ENCODE measurements at regions not wholly inside any gene's neighbourhood (a gene's known extent, or its start where the extent isn't known, plus 50 kb on each side); places are given as distances from the start of the nearest gene placed in this dataset.

- no peaks in the 10 kb centered on the region for H3K27me3 ChIP-seq (ENCODE audit: control insufficient read depth, insufficient read depth, low read length)
- H3K9me3 ChIP-seq (ENCODE audit: control insufficient read depth, low read depth, low read length) = no peaks in the 10 kb centered on the region
- DNase-seq = no peak
- H3K27ac ChIP-seq (ENCODE audit: low read length) = no peak overlapping the region
- no peaks in the 10 kb centered on the region for H3K36me3 ChIP-seq (ENCODE audit: control insufficient read depth, insufficient read depth, low read length)
- no CpG with 5 or more reads among the region's 2 CpGs for WGBS (ENCODE audit: insufficient coverage, low lambda C conversion rate)
- H3K4me1 ChIP-seq (ENCODE audit: control insufficient read depth, insufficient read depth, low read length) = no peaks in the 10 kb centered on the region
- H3K4me3 ChIP-seq (ENCODE audit: low read length) = no peak overlapping the region
These were observed 161.7 kb upstream of the HMGA2 start for GRCh38 chr12:65662590-65662989.

- H3K4me3 ChIP-seq (ENCODE audit: low read length) = no peak overlapping the region
- no peak for DNase-seq
- WGBS (ENCODE audit: insufficient coverage, low lambda C conversion rate) = no CpG with 5 or more reads among the region's 5 CpGs
- no peaks in the 10 kb centered on the region for H3K4me1 ChIP-seq (ENCODE audit: control insufficient read depth, insufficient read depth, low read length)
- H3K27me3 ChIP-seq (ENCODE audit: control insufficient read depth, insufficient read depth, low read length) = no peaks in the 10 kb centered on the region
- H3K9me3 ChIP-seq (ENCODE audit: control insufficient read depth, low read depth, low read length) = no peaks in the 10 kb centered on the region
- no peaks in the 10 kb centered on the region for H3K36me3 ChIP-seq (ENCODE audit: control insufficient read depth, insufficient read depth, low read length)
- H3K27ac ChIP-seq (ENCODE audit: low read length) = no peak overlapping the region
These were observed 161.2 kb upstream of the HMGA2 start for GRCh38 chr12:65663097-65663496.

GRCh38 chr12:65663648-65664047 is 160.6 kb upstream of the HMGA2 start:
- Histone ChIP-seq H3K36me3 (ENCODE audit: control insufficient read depth, insufficient read depth, low read length) (no peaks in the 10 kb centered on the region), H3K27me3 (ENCODE audit: control insufficient read depth, insufficient read depth, low read length) (no peaks in the 10 kb centered on the region), H3K27ac (ENCODE audit: low read length) (no peak overlapping the region), H3K4me3 (ENCODE audit: low read length) (no peak overlapping the region), H3K4me1 (ENCODE audit: control insufficient read depth, insufficient read depth, low read length) (no peaks in the 10 kb centered on the region), H3K9me3 (ENCODE audit: control insufficient read depth, low read depth, low read length) (no peaks in the 10 kb centered on the region)
- WGBS (ENCODE audit: insufficient coverage, low lambda C conversion rate) = 90% methylated on average over 5 of the region's 5 CpGs
- no peak for DNase-seq

GRCh38 chr12:65664715-65665250 is 159.5 kb upstream of the HMGA2 start:
- Histone ChIP-seq H3K27me3 (ENCODE audit: control insufficient read depth, insufficient read depth, low read length) (no peaks in the 10 kb centered on the region), H3K27ac (ENCODE audit: low read length) (no peak overlapping the region), H3K36me3 (ENCODE audit: control insufficient read depth, insufficient read depth, low read length) (no peaks in the 10 kb centered on the region), H3K4me1 (ENCODE audit: control insufficient read depth, insufficient read depth, low read length) (no peaks in the 10 kb centered on the region), H3K4me3 (ENCODE audit: low read length) (no peak overlapping the region), H3K9me3 (ENCODE audit: control insufficient read depth, low read depth, low read length) (no peaks in the 10 kb centered on the region)
- no peak for DNase-seq
- no CpG with 5 or more reads among the region's 3 CpGs for WGBS (ENCODE audit: insufficient coverage, low lambda C conversion rate)

- H3K9me3 ChIP-seq (ENCODE audit: control insufficient read depth, low read depth, low read length) = no peaks in the 10 kb centered on the region
- H3K36me3 ChIP-seq (ENCODE audit: control insufficient read depth, insufficient read depth, low read length) = no peaks in the 10 kb centered on the region
- H3K4me3 ChIP-seq (ENCODE audit: low read length) = no peak overlapping the region
- H3K27me3 ChIP-seq (ENCODE audit: control insufficient read depth, insufficient read depth, low read length) = no peaks in the 10 kb centered on the region
- DNase-seq = no peak
- no peaks in the 10 kb centered on the region for H3K4me1 ChIP-seq (ENCODE audit: control insufficient read depth, insufficient read depth, low read length)
- no CpG with 5 or more reads among the region's 2 CpGs for WGBS (ENCODE audit: insufficient coverage, low lambda C conversion rate)
- H3K27ac ChIP-seq (ENCODE audit: low read length) = no peak overlapping the region
These were observed 158.5 kb upstream of the HMGA2 start for GRCh38 chr12:65665817-65666216.

GRCh38 chr12:65666876-65667275 is 157.4 kb upstream of the HMGA2 start:
- no peaks in the 10 kb centered on the region for H3K27me3 ChIP-seq (ENCODE audit: control insufficient read depth, insufficient read depth, low read length)
- no peaks in the 10 kb centered on the region for H3K9me3 ChIP-seq (ENCODE audit: control insufficient read depth, low read depth, low read length)
- no peak for DNase-seq
- H3K27ac ChIP-seq (ENCODE audit: low read length) = no peak overlapping the region
- no peak overlapping the region for H3K4me3 ChIP-seq (ENCODE audit: low read length)
- no peaks in the 10 kb centered on the region for H3K36me3 ChIP-seq (ENCODE audit: control insufficient read depth, insufficient read depth, low read length)
- H3K4me1 ChIP-seq (ENCODE audit: control insufficient read depth, insufficient read depth, low read length) = no peaks in the 10 kb centered on the region
- WGBS (ENCODE audit: insufficient coverage, low lambda C conversion rate) = 83% methylated on average over 1 of the region's 2 CpGs

GRCh38 chr12:65667932-65668331 is 156.4 kb upstream of the HMGA2 start:
- no peak overlapping the region for H3K27ac ChIP-seq (ENCODE audit: low read length)
- no peak overlapping the region for H3K4me3 ChIP-seq (ENCODE audit: low read length)
- no peaks in the 10 kb centered on the region for H3K9me3 ChIP-seq (ENCODE audit: control insufficient read depth, low read depth, low read length)
- H3K27me3 ChIP-seq (ENCODE audit: control insufficient read depth, insufficient read depth, low read length) = no peaks in the 10 kb centered on the region
- DNase-seq = no peak
- H3K36me3 ChIP-seq (ENCODE audit: control insufficient read depth, insufficient read depth, low read length) = no peaks in the 10 kb centered on the region
- no peaks in the 10 kb centered on the region for H3K4me1 ChIP-seq (ENCODE audit: control insufficient read depth, insufficient read depth, low read length)
- WGBS (ENCODE audit: insufficient coverage, low lambda C conversion rate) = no CpG with 5 or more reads among the region's 9 CpGs

- H3K4me1 ChIP-seq (ENCODE audit: control insufficient read depth, insufficient read depth, low read length) = no peaks in the 10 kb centered on the region
- WGBS (ENCODE audit: insufficient coverage, low lambda C conversion rate) = 74% methylated on average over 3 of the region's 5 CpGs
- no peaks in the 10 kb centered on the region for H3K36me3 ChIP-seq (ENCODE audit: control insufficient read depth, insufficient read depth, low read length)
- H3K27me3 ChIP-seq (ENCODE audit: control insufficient read depth, insufficient read depth, low read length) = no peaks in the 10 kb centered on the region
- DNase-seq = no peak
- no peak overlapping the region for H3K4me3 ChIP-seq (ENCODE audit: low read length)
- H3K27ac ChIP-seq (ENCODE audit: low read length) = no peak overlapping the region
- H3K9me3 ChIP-seq (ENCODE audit: control insufficient read depth, low read depth, low read length) = no peaks in the 10 kb centered on the region
These were observed 155.1 kb upstream of the HMGA2 start for GRCh38 chr12:65668981-65669695.

- H3K27me3 ChIP-seq (ENCODE audit: control insufficient read depth, insufficient read depth, low read length) = no peaks in the 10 kb centered on the region
- no peak for DNase-seq
- no peaks in the 10 kb centered on the region for H3K36me3 ChIP-seq (ENCODE audit: control insufficient read depth, insufficient read depth, low read length)
- H3K27ac ChIP-seq (ENCODE audit: low read length) = no peak overlapping the region
- H3K9me3 ChIP-seq (ENCODE audit: control insufficient read depth, low read depth, low read length) = no peaks in the 10 kb centered on the region
- H3K4me1 ChIP-seq (ENCODE audit: control insufficient read depth, insufficient read depth, low read length) = no peaks in the 10 kb centered on the region
- H3K4me3 ChIP-seq (ENCODE audit: low read length) = no peak overlapping the region
- no CpG with 5 or more reads among the region's 3 CpGs for WGBS (ENCODE audit: insufficient coverage, low lambda C conversion rate)
These were observed 153.5 kb upstream of the HMGA2 start for GRCh38 chr12:65670775-65671174.

GRCh38 chr12:65672441-65672840 is 151.8 kb upstream of the HMGA2 start:
- 100% methylated on average over 3 of the region's 4 CpGs for WGBS (ENCODE audit: insufficient coverage, low lambda C conversion rate)
- no peak for DNase-seq
- Histone ChIP-seq H3K27ac (ENCODE audit: low read length) (no peak overlapping the region), H3K4me3 (ENCODE audit: low read length) (no peak overlapping the region), H3K27me3 (ENCODE audit: control insufficient read depth, insufficient read depth, low read length) (no peaks in the 10 kb centered on the region), H3K36me3 (ENCODE audit: control insufficient read depth, insufficient read depth, low read length) (no peaks in the 10 kb centered on the region), H3K9me3 (ENCODE audit: control insufficient read depth, low read depth, low read length) (no peaks in the 10 kb centered on the region), H3K4me1 (ENCODE audit: control insufficient read depth, insufficient read depth, low read length) (no peaks in the 10 kb centered on the region)

- DNase-seq = no peak
- Histone ChIP-seq H3K27me3 (ENCODE audit: control insufficient read depth, insufficient read depth, low read length) (no peaks in the 10 kb centered on the region), H3K36me3 (ENCODE audit: control insufficient read depth, insufficient read depth, low read length) (no peaks in the 10 kb centered on the region), H3K9me3 (ENCODE audit: control insufficient read depth, low read depth, low read length) (no peaks in the 10 kb centered on the region), H3K27ac (ENCODE audit: low read length) (no peak overlapping the region), H3K4me1 (ENCODE audit: control insufficient read depth, insufficient read depth, low read length) (no peaks in the 10 kb centered on the region), H3K4me3 (ENCODE audit: low read length) (no peak overlapping the region)
These were observed 151.1 kb upstream of the HMGA2 start for GRCh38 chr12:65673156-65673690.
